Liver (tissue), 8 donors: ENCODE measurements at regions not wholly inside any gene's neighbourhood (a gene's known extent, or its start where the extent isn't known, plus 50 kb on each side); places are given as distances from the start of the nearest gene placed in this dataset.

Experiments
- DNase-seq: peaks from one replicate; pipeline ENCODE4 v3.0.0-alpha.2; 2017; ENCODE audit warnings: low spot score
- H3K27ac ChIP-seq, 2 donors: one replicate each; pipeline ENCODE4 v1.7.0; 2013; ENCODE audit warnings: inconsistent platforms in 2 of 2, low read length in 2 of 2, control low read depth in 1 of 2, low read depth in 1 of 2, mild to moderate bottlenecking in 1 of 2
- H3K27me3 ChIP-seq, 4 donors: one replicate each; pipeline versions ENCODE4 v1.6.1 to v1.7.0; 2013; ENCODE audit warnings: low read length in 3 of 4, inconsistent platforms in 1 of 4, mild to moderate bottlenecking in 1 of 4, moderate library complexity in 1 of 4; ENCODE audit not compliant: control insufficient read depth in 4 of 4, insufficient read depth in 4 of 4
- H3K36me3 ChIP-seq, 4 donors: one replicate each; pipeline versions ENCODE4 v1.6.1 to v1.7.0; 2013; ENCODE audit warnings: low read length in 3 of 4, mild to moderate bottlenecking in 3 of 4, low read depth in 1 of 4, moderate library complexity in 1 of 4; ENCODE audit not compliant: control insufficient read depth in 4 of 4, insufficient read depth in 3 of 4
- H3K4me1 ChIP-seq, 4 donors: one replicate each; pipeline versions ENCODE4 v1.6.1 to v1.7.0; 2013; ENCODE audit warnings: low read length in 3 of 4, mild to moderate bottlenecking in 3 of 4, moderate library complexity in 1 of 4; ENCODE audit not compliant: control insufficient read depth in 4 of 4, insufficient read depth in 4 of 4
- H3K4me3 ChIP-seq, 3 donors: one replicate each; pipeline versions ENCODE4 v1.6.1 to v1.7.0; 2013; ENCODE audit warnings: low read length in 3 of 3, control low read depth in 1 of 3, low read depth in 1 of 3, mild to moderate bottlenecking in 1 of 3
- H3K9ac ChIP-seq, 2 donors: one replicate each; pipeline ENCODE4 v1.7.0; 2013; ENCODE audit warnings: low read length in 2 of 2, mild to moderate bottlenecking in 2 of 2, moderate library complexity in 2 of 2, control low read depth in 1 of 2, low read depth in 1 of 2
- H3K9me3 ChIP-seq, 4 donors: one replicate each; pipeline versions ENCODE4 v1.6.1 to v1.7.0; 2013; ENCODE audit warnings: low read length in 3 of 4; ENCODE audit not compliant: control insufficient read depth in 4 of 4
- FOXA1 ChIP-seq: IDR thresholded peaks from 2 replicates; pipeline ENCODE4 v1.6.1; 2016; ENCODE audit warnings: antibody characterized with exemption
- FOXA2 ChIP-seq: IDR thresholded peaks from 2 replicates; pipeline ENCODE4 v1.6.1; 2016; ENCODE audit warnings: antibody characterized with exemption
- GABPA ChIP-seq, 2 donors: IDR thresholded peaks in 1 of 2; conservative IDR thresholded peaks in 1 of 2; 2 replicates each; pipeline ENCODE4 v1.6.1; 2016; ENCODE audit warnings: antibody characterized with exemption in 2 of 2, mild to moderate bottlenecking in 1 of 2, moderate library complexity in 1 of 2
- HNF4A ChIP-seq, 2 donors: conservative IDR thresholded peaks; 2 replicates each; pipeline ENCODE4 v1.6.1; 2016; ENCODE audit warnings: antibody characterized with exemption in 2 of 2, mild to moderate bottlenecking in 2 of 2
- JUND ChIP-seq, 2 donors: IDR thresholded peaks; 2 replicates each; pipeline ENCODE4 v1.6.1; 2016; ENCODE audit warnings: antibody characterized with exemption in 2 of 2
- NR2F2 ChIP-seq: IDR thresholded peaks from 2 replicates; pipeline ENCODE4 v1.6.1; 2016; ENCODE audit warnings: antibody characterized with exemption
- RAD21 ChIP-seq, 2 donors: IDR thresholded peaks; 2 replicates each; pipeline ENCODE4 v1.6.1; 2016; ENCODE audit warnings: antibody characterized with exemption in 2 of 2, mild to moderate bottlenecking in 2 of 2
- TAF1 ChIP-seq: conservative IDR thresholded peaks from 2 replicates; pipeline ENCODE4 v1.6.1; 2016; ENCODE audit warnings: antibody characterized with exemption, mild to moderate bottlenecking
- YY1 ChIP-seq: IDR thresholded peaks from 2 replicates; pipeline ENCODE4 v1.6.1; 2016; ENCODE audit warnings: antibody characterized with exemption, mild to moderate bottlenecking
- WGBS: extraction: QIAGEN DNeasy Blood & Tissue Kit; methylation state at CpG from one replicate; pipeline ENCODE4 v1.1.7; 2013; 5-methylcytosine and 5-hydroxymethylcytosine counted together
- TF ChIP-seq, protein P1 (sequence below): IDR thresholded peaks from 2 replicates; pipeline ENCODE4 v1.6.1; 2016; ENCODE audit warnings: antibody characterized with exemption, mild to moderate bottlenecking
- TF ChIP-seq, protein P2 (sequence below): IDR thresholded peaks from 2 replicates; pipeline ENCODE4 v1.6.1; 2016; ENCODE audit warnings: antibody characterized with exemption
- TF ChIP-seq, protein P3 (sequence below): IDR thresholded peaks from 2 replicates; pipeline ENCODE4 v1.6.1; 2016; ENCODE audit warnings: antibody characterized with exemption
- TF ChIP-seq, protein P4 (sequence below): IDR thresholded peaks from 2 replicates; pipeline ENCODE4 v1.6.1; 2016; ENCODE audit warnings: antibody characterized with exemption
- TF ChIP-seq, protein P5 (sequence below): fragments of 150-350 bp; IDR thresholded peaks from 2 replicates; pipeline ENCODE4 v1.5.1; 2017; ENCODE audit warnings: improper control_type of control experiment, low read depth, low read length; ENCODE audit not compliant: missing input control
- donor health status: healthy.
- donor health status: healthy.
- donor health status: healthy.
- donor health status: healthy.
- donor health status: healthy.

DNA sequence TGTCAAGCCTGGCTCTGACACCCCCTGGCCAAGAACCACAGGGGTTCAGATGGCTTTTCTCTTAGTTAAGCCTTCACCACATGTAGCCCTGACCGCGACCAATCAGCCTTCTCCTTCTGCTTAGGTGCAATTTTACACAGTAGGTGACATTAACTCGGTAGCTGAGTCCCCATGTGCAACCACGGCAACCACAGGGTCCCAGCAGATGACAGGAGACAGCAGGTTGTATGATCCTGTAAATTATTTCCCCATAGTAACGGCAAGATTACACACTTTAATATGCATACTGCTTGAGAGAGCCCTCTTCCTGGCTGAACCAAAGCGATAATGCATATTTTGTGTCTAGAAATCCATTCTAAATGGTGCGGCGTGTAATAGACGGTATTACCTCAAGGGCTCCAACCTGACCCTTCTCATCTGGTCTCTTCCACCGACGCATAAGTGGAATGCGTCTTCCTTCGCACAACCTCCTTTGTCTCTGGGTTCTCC, 458.7 kb upstream of the ZFHX3 start (continued):
- TF ChIP-seq, protein P1, sequence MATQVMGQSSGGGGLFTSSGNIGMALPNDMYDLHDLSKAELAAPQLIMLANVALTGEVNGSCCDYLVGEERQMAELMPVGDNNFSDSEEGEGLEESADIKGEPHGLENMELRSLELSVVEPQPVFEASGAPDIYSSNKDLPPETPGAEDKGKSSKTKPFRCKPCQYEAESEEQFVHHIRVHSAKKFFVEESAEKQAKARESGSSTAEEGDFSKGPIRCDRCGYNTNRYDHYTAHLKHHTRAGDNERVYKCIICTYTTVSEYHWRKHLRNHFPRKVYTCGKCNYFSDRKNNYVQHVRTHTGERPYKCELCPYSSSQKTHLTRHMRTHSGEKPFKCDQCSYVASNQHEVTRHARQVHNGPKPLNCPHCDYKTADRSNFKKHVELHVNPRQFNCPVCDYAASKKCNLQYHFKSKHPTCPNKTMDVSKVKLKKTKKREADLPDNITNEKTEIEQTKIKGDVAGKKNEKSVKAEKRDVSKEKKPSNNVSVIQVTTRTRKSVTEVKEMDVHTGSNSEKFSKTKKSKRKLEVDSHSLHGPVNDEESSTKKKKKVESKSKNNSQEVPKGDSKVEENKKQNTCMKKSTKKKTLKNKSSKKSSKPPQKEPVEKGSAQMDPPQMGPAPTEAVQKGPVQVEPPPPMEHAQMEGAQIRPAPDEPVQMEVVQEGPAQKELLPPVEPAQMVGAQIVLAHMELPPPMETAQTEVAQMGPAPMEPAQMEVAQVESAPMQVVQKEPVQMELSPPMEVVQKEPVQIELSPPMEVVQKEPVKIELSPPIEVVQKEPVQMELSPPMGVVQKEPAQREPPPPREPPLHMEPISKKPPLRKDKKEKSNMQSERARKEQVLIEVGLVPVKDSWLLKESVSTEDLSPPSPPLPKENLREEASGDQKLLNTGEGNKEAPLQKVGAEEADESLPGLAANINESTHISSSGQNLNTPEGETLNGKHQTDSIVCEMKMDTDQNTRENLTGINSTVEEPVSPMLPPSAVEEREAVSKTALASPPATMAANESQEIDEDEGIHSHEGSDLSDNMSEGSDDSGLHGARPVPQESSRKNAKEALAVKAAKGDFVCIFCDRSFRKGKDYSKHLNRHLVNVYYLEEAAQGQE, result no peak

DNA sequence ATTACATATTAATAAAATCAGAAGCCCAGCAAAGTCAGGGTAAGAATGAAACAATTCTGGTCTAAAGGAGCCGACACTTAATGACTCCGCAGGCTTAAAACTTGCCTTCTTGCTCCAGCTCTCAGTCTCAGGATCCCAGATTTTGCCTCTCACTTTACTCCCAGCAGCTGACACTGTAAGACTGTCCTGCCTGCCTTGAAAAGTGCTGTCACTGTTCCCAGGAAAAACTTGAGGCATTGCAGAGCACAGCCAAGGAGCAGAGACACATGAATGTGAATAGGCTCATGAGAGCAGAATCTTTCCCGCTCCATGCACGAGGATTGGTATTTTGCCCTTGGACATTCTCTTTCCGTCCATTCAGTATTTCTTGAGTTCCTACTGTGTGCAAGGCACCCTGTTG, 457.6 kb upstream of the ZFHX3 start:
- no peak overlapping the region for H3K4me3 ChIP-seq
- H3K9me3 ChIP-seq, result no peaks in the 10 kb centered on the region
- peaks cover 0 to 4% (median 0%) of the 10 kb centered on the region in 4 donors for H3K27me3 ChIP-seq
- no peak for DNase-seq
- no peak overlapping the region for H3K27ac ChIP-seq
- WGBS, result 73% methylated on average over 5 of the region's 5 CpGs
- TF ChIP-seq, protein P2, sequence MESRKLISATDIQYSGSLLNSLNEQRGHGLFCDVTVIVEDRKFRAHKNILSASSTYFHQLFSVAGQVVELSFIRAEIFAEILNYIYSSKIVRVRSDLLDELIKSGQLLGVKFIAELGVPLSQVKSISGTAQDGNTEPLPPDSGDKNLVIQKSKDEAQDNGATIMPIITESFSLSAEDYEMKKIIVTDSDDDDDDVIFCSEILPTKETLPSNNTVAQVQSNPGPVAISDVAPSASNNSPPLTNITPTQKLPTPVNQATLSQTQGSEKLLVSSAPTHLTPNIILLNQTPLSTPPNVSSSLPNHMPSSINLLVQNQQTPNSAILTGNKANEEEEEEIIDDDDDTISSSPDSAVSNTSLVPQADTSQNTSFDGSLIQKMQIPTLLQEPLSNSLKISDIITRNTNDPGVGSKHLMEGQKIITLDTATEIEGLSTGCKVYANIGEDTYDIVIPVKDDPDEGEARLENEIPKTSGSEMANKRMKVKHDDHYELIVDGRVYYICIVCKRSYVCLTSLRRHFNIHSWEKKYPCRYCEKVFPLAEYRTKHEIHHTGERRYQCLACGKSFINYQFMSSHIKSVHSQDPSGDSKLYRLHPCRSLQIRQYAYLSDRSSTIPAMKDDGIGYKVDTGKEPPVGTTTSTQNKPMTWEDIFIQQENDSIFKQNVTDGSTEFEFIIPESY, result no peak
- TF ChIP-seq FOXA2 (no peak), RAD21 (IDR thresholded peaks at IDR 0.05) (no peak), TAF1 (no peak), JUND (IDR thresholded peaks at IDR 0.05) (no peak), NR2F2 (no peak), YY1 (no peak), GABPA (IDR thresholded peaks at IDR 0.05 in 1 of 2, conservative IDR thresholded peaks at IDR 0.05 in 1 of 2) (no peak)
- TF ChIP-seq, protein P3, sequence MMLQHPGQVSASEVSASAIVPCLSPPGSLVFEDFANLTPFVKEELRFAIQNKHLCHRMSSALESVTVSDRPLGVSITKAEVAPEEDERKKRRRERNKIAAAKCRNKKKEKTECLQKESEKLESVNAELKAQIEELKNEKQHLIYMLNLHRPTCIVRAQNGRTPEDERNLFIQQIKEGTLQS, result no peak
- TF ChIP-seq, protein P4, sequence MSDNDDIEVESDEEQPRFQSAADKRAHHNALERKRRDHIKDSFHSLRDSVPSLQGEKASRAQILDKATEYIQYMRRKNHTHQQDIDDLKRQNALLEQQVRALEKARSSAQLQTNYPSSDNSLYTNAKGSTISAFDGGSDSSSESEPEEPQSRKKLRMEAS, result no peak
- H3K36me3 ChIP-seq, result no peaks in the 10 kb centered on the region
- no peak overlapping the region for H3K9ac ChIP-seq
- no peaks in the 10 kb centered on the region for H3K4me1 ChIP-seq

DNA sequence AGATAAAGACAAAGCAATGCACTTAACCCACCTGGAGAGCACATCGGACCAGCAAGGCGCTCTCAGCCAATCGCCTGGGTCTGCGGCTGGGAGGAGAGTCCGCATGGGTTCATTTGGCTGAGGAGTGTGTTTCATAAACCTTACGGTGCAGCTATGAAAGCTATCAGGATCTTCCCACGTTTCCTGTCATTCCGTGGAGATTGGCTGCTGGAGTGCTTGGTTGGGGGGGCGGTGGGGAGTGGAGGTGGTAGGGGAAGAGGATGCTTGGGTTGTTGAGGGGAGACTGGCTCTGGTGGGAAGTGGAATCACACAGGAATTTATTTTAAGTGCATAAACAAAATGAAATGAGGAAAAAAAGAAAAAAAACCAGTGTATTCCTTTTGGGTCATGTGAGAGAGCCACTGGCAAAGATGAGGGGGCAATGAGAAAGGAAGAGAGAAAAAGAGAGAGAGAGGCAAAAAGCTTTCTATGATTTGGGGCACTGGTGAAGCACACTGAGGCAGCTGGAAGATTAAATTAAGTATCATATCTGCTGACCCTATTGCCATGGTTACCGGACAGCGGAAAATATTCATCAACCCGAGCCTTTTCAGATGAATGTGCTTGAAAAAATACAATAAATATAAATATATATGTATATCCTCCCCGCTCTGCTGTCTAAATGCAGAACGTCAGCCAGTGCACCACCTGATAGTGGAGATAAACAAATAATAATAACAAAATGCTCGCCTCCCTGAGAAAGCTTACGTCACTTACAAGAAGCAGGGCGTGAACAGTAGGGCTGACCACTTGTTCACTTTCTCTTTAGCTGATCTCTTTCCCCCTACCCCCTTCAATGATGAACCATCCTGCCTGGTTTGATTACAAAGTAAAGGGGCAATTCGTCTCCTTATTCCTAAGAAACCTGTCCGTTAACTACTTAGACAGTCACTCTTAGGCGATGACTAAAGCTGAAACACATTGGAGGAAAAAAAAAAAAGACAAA, 457.0 kb upstream of the ZFHX3 start:
- no peak overlapping the region for H3K27ac ChIP-seq
- 67% methylated on average over 20 of the region's 20 CpGs for WGBS
- H3K9me3 ChIP-seq, result no peaks in the 10 kb centered on the region
- H3K36me3 ChIP-seq, result no peaks in the 10 kb centered on the region
- H3K4me1 ChIP-seq, result no peaks in the 10 kb centered on the region
- H3K4me3 ChIP-seq, result no peak overlapping the region
- DNase-seq, result no peak
- H3K27me3 ChIP-seq, result peaks cover 0 to 3% (median 0%) of the 10 kb centered on the region in 4 donors
- H3K9ac ChIP-seq, result no peak overlapping the region
- no peak for TF ChIP-seq FOXA2
- TF ChIP-seq GABPA (IDR thresholded peaks at IDR 0.05 in 1 of 2, conservative IDR thresholded peaks at IDR 0.05 in 1 of 2), result no peak
- TF ChIP-seq HNF4A (conservative IDR thresholded peaks at IDR 0.05), result no peak
- no peak for TF ChIP-seq JUND (IDR thresholded peaks at IDR 0.05)
- TF ChIP-seq, protein P1, result no peak
- TF ChIP-seq, protein P3, result no peak
- TF ChIP-seq, protein P5, sequence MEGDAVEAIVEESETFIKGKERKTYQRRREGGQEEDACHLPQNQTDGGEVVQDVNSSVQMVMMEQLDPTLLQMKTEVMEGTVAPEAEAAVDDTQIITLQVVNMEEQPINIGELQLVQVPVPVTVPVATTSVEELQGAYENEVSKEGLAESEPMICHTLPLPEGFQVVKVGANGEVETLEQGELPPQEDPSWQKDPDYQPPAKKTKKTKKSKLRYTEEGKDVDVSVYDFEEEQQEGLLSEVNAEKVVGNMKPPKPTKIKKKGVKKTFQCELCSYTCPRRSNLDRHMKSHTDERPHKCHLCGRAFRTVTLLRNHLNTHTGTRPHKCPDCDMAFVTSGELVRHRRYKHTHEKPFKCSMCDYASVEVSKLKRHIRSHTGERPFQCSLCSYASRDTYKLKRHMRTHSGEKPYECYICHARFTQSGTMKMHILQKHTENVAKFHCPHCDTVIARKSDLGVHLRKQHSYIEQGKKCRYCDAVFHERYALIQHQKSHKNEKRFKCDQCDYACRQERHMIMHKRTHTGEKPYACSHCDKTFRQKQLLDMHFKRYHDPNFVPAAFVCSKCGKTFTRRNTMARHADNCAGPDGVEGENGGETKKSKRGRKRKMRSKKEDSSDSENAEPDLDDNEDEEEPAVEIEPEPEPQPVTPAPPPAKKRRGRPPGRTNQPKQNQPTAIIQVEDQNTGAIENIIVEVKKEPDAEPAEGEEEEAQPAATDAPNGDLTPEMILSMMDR, result no peak
- TF ChIP-seq FOXA1, result no peak
